Stimulated activated naive CD8-positive, alpha-beta T cell treated with anti-CD3 and anti-CD28 coated beads, Interleukin-15, amount 100 ng/mL, for 72 hours (primary cell): ENCODE measurements at regions not wholly inside any gene's neighbourhood (a gene's known extent, or its start where the extent isn't known, plus 50 kb on each side); places are given as distances from the start of the nearest gene placed in this dataset.

Source experiments
- ATAC-seq: fragments of 150-1000 bp; cut with Tn5 transposase; 2 replicates; pipeline ENCODE4 v1.10.0; 2021; ENCODE audit warnings: mild to moderate bottlenecking, moderate library complexity
- DNase-seq, 2 donors: peaks; one replicate each; pipeline ENCODE4 v3.0.0; 2021 to 2022
- H3K27ac Mint-ChIP-seq, 2 donors: one replicate each; pipeline ENCODE4 v1.8.0; 2022; ENCODE audit warnings: mild to moderate bottlenecking in 2 of 2, mixed read lengths in 2 of 2, moderate library complexity in 2 of 2
- H3K27me3 Mint-ChIP-seq: one replicate; pipeline ENCODE4 v1.8.0; 2022; ENCODE audit warnings: mixed read lengths
- H3K4me1 Mint-ChIP-seq: one replicate; pipeline ENCODE4 v1.8.0; 2022; ENCODE audit warnings: mild to moderate bottlenecking, mixed read lengths
- H3K4me3 Mint-ChIP-seq, 2 donors: one replicate each; pipeline ENCODE4 v1.8.0; 2022; ENCODE audit warnings: mild to moderate bottlenecking in 2 of 2, mixed read lengths in 2 of 2, moderate library complexity in 1 of 2
- H3K9me3 Mint-ChIP-seq, 2 donors: one replicate each; pipeline ENCODE4 v1.8.0; 2022; ENCODE audit warnings: mixed read lengths in 2 of 2

DNA sequence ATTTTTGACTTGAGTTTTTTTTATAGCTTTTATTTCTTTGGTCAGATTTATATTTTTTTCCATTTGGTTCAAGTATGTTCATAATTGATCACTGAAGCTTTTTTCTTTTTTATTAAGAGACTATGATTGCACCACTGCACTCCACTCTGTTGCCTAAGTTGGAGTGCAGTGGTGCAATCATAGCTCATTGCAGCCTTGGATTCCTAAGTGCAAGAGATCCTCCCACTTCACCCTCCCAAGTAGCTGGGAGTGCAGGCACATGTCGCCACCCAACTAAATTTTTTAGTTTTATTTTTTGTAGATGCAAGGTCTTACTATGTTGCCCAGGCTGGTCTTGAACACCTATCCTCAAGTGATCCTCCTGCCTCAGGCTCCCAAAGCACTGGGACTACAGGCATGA lies 97.7 kb upstream of the KIF5B start:
- Mint-ChIP-seq H3K4me3 (no peak overlapping the region), H3K9me3 (peaks cover 27 to 40% of the 10 kb centered on the region in 2 donors), H3K27ac (no peak overlapping the region), H3K27me3 (no peaks in the 10 kb centered on the region), H3K4me1 (peaks cover 18% of the 10 kb centered on the region)
- DNase-seq (no peak), ATAC-seq (no peak)

DNA sequence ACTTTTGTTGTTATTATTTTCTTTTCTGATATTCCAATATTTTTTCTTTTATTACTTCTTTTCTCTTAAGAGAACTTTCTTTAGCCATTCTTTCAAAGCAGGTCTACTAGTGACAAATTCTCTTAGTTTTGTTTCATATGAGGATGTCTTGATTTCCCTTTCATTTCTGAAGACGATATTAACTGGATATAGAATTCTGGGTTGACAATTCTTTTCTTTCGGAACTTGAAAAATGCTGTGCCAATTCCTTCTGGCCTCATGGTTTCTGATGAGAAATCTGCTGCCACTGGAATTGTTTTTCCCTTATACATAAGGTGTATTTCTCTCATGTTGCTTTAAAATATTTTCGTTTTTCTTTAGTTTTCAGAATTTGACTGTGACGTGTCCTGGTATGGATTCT lies 97.0 kb upstream of the KIF5B start:
- H3K27me3 Mint-ChIP-seq = no peaks in the 10 kb centered on the region
- no peak for ATAC-seq
- H3K27ac Mint-ChIP-seq = no peak overlapping the region
- peaks cover 27 to 40% of the 10 kb centered on the region in 2 donors for H3K9me3 Mint-ChIP-seq
- H3K4me1 Mint-ChIP-seq = peaks cover 18% of the 10 kb centered on the region
- no peak overlapping the region for H3K4me3 Mint-ChIP-seq
- no peak for DNase-seq

DNA sequence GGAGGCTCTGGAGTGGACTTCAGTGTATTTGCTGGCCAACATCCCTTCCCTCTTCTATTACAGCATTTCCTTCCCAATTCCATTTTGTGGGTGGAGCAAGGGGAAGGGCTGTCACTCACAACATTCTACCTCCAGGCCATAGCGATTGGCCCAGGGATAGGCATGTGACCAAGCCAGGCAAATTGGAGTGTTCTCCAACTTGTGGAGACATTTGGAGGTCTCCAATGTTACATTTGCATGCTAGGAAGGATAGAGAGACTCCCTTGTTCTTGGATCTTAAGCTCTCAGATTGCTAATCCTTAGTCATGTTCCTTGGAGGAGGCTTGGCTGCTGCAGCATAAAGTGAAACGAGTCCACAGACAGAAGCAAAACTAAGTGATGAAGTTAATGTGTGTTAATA lies 95.6 kb upstream of the KIF5B start:
- Mint-ChIP-seq H3K27me3 (no peaks in the 10 kb centered on the region), H3K4me1 (peaks cover 18% of the 10 kb centered on the region), H3K9me3 (peaks cover 27 to 40% of the 10 kb centered on the region in 2 donors), H3K4me3 (no peak overlapping the region), H3K27ac (no peak overlapping the region)
- ATAC-seq (no peak), DNase-seq (no peak)

DNA sequence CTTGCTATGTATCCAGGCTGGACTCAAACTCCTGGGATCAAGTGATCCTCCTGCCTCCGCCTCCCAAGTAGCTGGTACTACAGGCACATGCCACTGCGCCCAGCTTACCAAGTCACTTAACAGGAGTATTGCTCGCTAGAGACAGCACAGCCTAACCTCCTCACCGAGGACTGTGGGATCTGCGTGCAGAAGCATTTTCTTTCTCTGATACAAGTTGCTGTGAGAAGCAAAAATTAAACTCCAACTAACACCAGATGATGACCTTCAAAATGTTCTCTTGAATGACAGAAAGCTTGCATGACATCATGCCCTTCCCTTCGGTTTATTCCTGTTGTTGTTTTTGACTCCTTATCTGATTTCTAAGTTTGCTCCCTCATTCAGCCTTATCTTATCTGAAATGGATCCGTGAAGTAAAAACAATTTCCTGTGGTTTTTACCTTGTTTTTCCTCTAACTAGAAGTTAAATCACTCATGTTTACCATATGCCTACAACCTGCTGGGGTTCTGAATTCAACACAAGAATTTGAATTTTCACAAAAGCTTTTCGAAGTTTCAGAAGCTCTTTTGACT lies 94.4 kb upstream of the KIF5B start:
- Mint-ChIP-seq H3K9me3 (peaks cover 21 to 39% of the 10 kb centered on the region in 2 donors), H3K4me3 (no peak overlapping the region), H3K27ac (peak overlapping the region in 1 of 2 donors; percentile 80), H3K27me3 (no peaks in the 10 kb centered on the region), H3K4me1 (peaks cover 18% of the 10 kb centered on the region)
- no peak for ATAC-seq
- no peak for DNase-seq

GRCh38 chr10:32149252-32149955 lies 93.2 kb upstream of the KIF5B start:
- ATAC-seq = no peak
- Mint-ChIP-seq H3K4me3 (no peak overlapping the region), H3K27ac (no peak overlapping the region), H3K27me3 (no peaks in the 10 kb centered on the region), H3K4me1 (peaks cover 18% of the 10 kb centered on the region), H3K9me3 (peaks cover 16 to 27% of the 10 kb centered on the region in 2 donors)
- no peak for DNase-seq

DNA sequence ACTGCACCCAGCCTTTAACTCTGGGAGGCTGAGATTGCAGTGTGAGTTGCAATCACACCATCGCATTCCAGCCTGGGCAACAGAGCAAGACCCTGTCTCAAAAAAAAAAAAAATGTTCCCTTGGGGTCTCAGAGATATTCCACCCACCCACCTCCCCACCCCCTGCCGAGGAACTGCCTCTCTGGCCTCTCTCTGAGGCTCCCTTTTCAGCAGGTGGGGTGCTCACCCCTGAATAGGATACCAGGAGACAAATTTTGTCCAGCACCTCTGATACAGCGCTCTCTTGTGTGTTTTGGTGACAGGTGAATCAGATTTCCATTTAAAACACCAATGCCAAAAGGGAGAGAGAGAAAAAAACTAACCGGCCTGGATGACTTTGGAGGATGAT lies 92.6 kb upstream of the KIF5B start:
- DNase-seq (no peak), ATAC-seq (no peak)
- Mint-ChIP-seq H3K27ac (no peak overlapping the region), H3K4me3 (no peak overlapping the region), H3K9me3 (peaks cover 16 to 25% of the 10 kb centered on the region in 2 donors), H3K4me1 (peaks cover 18% of the 10 kb centered on the region), H3K27me3 (no peaks in the 10 kb centered on the region)

- Mint-ChIP-seq H3K9me3 (peaks cover 5 to 14% of the 10 kb centered on the region in 2 donors), H3K4me1 (peaks cover 18% of the 10 kb centered on the region), H3K27me3 (no peaks in the 10 kb centered on the region), H3K4me3 (no peak overlapping the region), H3K27ac (no peak overlapping the region)
- ATAC-seq (no peak), DNase-seq (no peak)
These were observed 91.5 kb upstream of the KIF5B start for GRCh38 chr10:32147730-32148129.

DNA sequence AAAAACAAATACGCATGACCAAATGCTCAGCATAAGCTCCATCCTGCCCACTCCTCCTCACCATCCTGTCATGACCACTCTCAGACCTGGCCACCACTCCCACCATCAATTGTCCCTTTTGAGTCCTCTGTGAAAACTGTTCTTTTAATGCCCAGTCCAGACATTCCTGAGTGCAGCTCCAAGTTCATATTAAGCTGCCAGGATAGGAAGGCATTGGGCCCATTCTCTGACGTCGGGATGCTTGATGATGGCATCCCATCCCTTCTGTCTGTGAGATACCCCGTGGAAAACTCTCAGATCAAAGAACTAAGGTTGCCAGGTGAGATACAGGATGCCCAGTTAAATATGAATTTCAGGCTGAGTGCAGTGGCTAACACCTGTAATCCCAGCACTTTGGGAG lies 89.9 kb upstream of the KIF5B start:
- ATAC-seq (no peak), DNase-seq (no peak)
- H3K4me3 Mint-ChIP-seq = no peak overlapping the region
- H3K4me1 Mint-ChIP-seq = peaks cover 16% of the 10 kb centered on the region
- H3K9me3 Mint-ChIP-seq = peaks cover 0 to 4% of the 10 kb centered on the region in 2 donors
- H3K27me3 Mint-ChIP-seq = no peaks in the 10 kb centered on the region
- no peak overlapping the region for H3K27ac Mint-ChIP-seq

DNA sequence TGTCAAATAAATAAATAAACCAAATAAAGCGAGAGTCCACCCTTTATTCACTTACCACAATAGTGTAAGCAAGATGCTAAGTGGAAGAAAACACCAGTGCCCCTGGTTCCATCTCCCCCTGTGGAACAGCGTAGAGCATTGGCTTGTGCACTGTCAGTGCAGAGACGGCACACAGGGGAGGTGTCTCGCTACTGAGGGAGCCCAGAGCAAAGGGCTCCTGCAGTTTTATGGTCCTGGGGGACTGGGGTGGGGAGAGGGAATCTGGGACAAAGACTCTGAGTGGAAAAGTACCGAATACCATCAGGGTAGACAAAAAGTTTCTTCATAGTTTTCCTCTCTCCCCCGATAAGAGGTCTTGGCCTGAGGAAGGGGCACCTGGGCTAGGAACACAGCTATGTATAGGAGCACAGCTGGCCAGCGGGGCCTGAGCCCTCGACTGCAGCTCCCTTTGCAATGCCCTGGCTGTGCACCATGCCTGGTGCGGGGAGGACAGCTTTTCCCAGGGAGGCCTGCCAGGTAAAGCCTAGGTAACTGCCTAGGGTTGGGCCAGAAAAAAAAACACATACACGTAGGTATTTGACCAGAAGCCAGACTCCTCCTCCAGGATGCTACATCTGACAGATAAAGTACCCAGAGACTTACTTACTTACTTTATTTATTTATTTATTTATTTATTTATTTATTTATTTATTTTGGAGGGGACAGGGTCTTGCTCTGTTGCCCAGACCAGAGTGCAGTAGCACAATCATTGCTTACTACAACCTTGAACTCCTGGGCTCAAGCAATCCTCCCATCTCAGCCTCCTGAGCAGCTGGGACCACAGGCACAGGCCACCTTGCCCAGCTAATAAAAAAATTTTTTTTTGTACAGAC lies 88.8 kb upstream of the KIF5B start:
- no peak for ATAC-seq
- Mint-ChIP-seq H3K4me3 (no peak overlapping the region), H3K27me3 (no peaks in the 10 kb centered on the region), H3K4me1 (peaks cover 8% of the 10 kb centered on the region), H3K9me3 (no peaks in the 10 kb centered on the region), H3K27ac (no peak overlapping the region)
- no peak for DNase-seq

DNA sequence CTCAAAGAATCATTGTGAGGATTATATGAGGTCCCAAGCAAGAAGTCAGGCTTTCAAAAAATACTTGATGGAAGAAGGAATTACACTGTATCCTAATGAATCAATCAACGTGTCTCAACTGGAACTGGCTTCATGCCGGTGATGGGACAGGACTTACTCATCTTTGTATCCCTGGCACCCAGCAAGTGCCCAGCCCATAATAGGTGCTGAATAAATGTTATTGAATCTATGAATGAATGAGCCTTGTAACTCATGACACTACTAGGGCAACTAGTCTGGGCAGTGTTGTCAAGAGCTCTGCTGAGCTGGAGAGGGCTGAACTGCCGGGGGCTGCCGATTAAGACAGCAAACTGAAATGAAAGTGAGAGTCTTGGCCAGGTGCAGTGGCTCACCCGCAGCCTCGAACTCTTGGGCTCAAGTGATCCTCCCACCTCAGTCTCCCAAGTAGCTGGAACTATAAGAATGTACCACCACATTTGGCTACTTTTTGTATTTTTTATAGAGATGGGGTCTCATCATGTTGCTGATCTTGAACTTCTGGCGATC lies 87.2 kb upstream of the KIF5B start:
- Mint-ChIP-seq H3K4me1 (peaks cover 6% of the 10 kb centered on the region), H3K27ac (no peak overlapping the region), H3K4me3 (no peak overlapping the region), H3K27me3 (no peaks in the 10 kb centered on the region), H3K9me3 (no peaks in the 10 kb centered on the region)
- DNase-seq (no peak), ATAC-seq (no peak)

DNA sequence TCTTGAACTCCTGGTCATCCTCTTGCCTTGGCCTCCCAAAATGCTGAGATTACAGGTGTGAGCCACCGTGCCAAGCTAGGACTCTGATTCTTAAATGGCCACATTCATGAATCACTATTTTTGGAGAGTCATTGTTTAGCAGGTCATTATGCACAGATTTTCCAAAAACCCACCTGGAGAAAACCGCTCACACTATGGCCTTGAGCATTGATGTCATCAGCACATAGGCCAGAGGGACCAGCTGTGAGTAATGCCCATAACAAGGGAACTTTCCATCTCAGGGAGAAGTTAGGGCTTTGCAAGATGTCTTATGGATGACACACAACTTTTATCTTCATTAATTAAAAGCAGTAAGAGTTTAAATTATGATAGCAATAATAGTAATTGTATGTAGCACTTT lies 86.4 kb upstream of the KIF5B start:
- no peak for DNase-seq
- ATAC-seq = no peak
- H3K4me3 Mint-ChIP-seq = no peak overlapping the region
- no peaks in the 10 kb centered on the region for H3K27me3 Mint-ChIP-seq
- H3K27ac Mint-ChIP-seq = no peak overlapping the region
- H3K9me3 Mint-ChIP-seq = no peaks in the 10 kb centered on the region
- peaks cover 6% of the 10 kb centered on the region for H3K4me1 Mint-ChIP-seq

GRCh38 chr10:32141018-32141807 lies 85.0 kb upstream of the KIF5B start:
- no peaks in the 10 kb centered on the region for H3K9me3 Mint-ChIP-seq
- no peak overlapping the region for H3K4me3 Mint-ChIP-seq
- peaks cover 6% of the 10 kb centered on the region for H3K4me1 Mint-ChIP-seq

DNA sequence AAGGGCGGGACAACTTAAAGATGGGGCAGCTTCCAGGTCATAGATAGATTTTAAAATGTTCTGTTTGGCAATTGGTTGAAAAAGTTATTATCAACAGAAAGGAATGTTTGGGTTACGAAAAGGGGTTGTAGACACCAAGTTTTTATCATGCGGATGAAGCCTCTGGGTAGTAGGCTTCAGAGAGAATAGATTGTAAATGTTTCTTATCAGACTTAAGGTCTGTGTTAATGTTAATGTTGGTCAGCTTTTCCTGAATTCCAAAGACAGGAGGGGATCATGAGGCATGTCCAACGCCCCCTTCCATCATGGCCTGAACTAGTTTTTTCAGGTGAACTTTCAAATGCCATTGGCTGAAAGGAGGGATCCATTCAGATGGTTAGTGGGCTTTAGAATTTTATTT lies 84.2 kb upstream of the KIF5B start:
- H3K27ac Mint-ChIP-seq = no peak overlapping the region
- no peak for ATAC-seq

More at GRCh38 chr10:32141018-32141807, 85.0 kb upstream of the KIF5B start:
- no peak overlapping the region for H3K27ac Mint-ChIP-seq
- no peak for DNase-seq
- ATAC-seq = no peak
- no peaks in the 10 kb centered on the region for H3K27me3 Mint-ChIP-seq

GRCh38 chr10:32139223-32140073 lies 83.2 kb upstream of the KIF5B start:
- Mint-ChIP-seq H3K4me1 (peaks cover 6% of the 10 kb centered on the region), H3K27me3 (no peaks in the 10 kb centered on the region), H3K4me3 (no peak overlapping the region), H3K9me3 (no peaks in the 10 kb centered on the region), H3K27ac (no peak overlapping the region)
- ATAC-seq (peak; percentile 39), DNase-seq (no peak)

More for the DNA sequence above, 84.2 kb upstream of the KIF5B start:
- H3K4me3 Mint-ChIP-seq = no peak overlapping the region
- DNase-seq = no peak
- H3K4me1 Mint-ChIP-seq = peaks cover 6% of the 10 kb centered on the region
- no peaks in the 10 kb centered on the region for H3K27me3 Mint-ChIP-seq
- no peaks in the 10 kb centered on the region for H3K9me3 Mint-ChIP-seq
